ENCODE measurements at regions not wholly inside any gene's neighbourhood (a gene's known extent, or its start where the extent isn't known, plus 50 kb on each side); places are given as distances from the start of the nearest gene placed in this dataset.

DNA sequence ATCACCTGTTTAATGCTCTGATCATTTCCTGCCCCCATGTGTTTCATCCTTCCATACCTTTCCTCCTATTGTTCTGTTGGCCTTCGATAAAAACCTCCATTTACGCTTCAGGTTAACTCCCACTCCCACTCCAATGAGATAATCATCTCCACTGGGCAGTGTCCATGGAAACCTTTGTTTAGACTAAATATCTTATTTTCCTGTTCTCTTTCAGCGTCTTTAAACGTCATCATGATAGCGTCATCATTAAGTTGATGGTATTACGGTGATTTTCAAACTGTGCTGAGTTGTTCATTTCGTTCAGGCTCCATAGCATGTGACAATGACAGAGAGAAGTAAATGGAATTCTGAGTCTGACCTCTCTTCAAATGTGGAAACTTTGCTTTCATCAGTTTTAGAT, 970.5 kb upstream of the SLC35B3 start:
- Histone ChIP-seq H3K27me3 (no peaks in the 10 kb centered on the region), H3K9me3 (no peaks in the 10 kb centered on the region), H3K4me3 (no peak overlapping the region), H3K4me1 (no peaks in the 10 kb centered on the region), H3K27ac (no peak overlapping the region), H3K36me3 (no peaks in the 10 kb centered on the region)
- DNase-seq (no peak), ATAC-seq (no peak)
- 67 to 72% methylated on average over 7 of the region's 7 CpGs for WGBS, 2 donors
- intact Hi-C loops (cut with DNase I) = loop anchor here in 1 of 10 donors (5.0 kb wide), 1 partner anchor 154 kb away; no protein-coding TSS in a partner anchor
- TF ChIP-seq CTCF (IDR thresholded peaks at IDR 0.05) = no peak

GRCh38 chr6:9405369-9405768, 970.0 kb upstream of the SLC35B3 start:
- 87 to 89% methylated on average over 6 of the region's 6 CpGs for WGBS, 2 donors
- intact Hi-C loops (cut with DNase I) = loop anchor here in 1 of 10 donors (5.0 kb wide), 1 partner anchor 153 kb away; no protein-coding TSS in a partner anchor
- Histone ChIP-seq H3K27me3 (no peaks in the 10 kb centered on the region), H3K4me1 (no peaks in the 10 kb centered on the region), H3K9me3 (no peaks in the 10 kb centered on the region), H3K36me3 (no peaks in the 10 kb centered on the region), H3K4me3 (no peak overlapping the region), H3K27ac (no peak overlapping the region)
- no peak for ATAC-seq
- DNase-seq = no peak
- TF ChIP-seq CTCF (IDR thresholded peaks at IDR 0.05) = no peak

DNA sequence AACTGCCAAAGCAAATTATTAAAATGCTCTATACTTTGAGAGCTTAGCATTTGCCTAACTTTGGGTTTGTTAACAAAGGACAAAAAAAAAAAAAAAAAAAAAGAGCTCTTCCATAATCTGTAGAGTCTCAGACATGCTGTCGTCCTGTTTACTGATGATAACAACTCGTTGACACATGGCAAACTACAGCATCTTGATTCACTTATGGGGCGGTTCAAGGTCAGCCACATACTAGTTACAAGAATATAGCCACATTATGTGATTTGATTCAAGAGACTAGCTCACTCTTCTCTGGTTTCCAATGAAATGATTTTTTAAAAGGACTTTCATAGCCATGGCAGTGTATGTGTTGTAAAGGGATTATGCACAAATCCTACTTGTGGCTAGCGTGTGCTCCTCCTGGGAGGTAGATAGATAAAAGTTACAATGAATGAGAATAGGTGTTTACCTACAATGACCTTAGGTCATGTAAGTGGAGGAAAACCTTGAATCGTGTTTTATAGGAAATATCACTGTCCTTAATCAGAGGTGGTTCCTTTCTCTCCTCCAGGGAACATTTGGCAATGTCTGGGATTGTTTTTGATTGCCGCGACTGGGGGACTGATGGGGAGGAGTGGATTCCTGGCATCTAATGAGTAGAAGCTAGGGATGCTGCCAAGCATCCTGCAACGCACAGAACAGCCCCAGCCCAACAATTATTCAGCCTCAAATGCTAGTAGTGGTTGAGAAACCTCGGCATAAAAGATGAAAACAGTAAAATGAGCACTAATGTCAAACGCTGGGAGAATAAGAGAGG, 969.2 kb upstream of the SLC35B3 start:
- no peaks in the 10 kb centered on the region for H3K36me3 ChIP-seq
- DNase-seq (no peak), ATAC-seq (no peak)
- no peaks in the 10 kb centered on the region for H3K4me1 ChIP-seq
- H3K27me3 ChIP-seq = no peaks in the 10 kb centered on the region
- H3K4me3 ChIP-seq = no peak overlapping the region
- no peak overlapping the region for H3K27ac ChIP-seq
- intact Hi-C loops (cut with DNase I) = loop anchor here in 1 of 10 donors (5.0 kb wide), 1 partner anchor 152 kb away; no protein-coding TSS in a partner anchor
- 34 to 45% methylated on average over 10 of the region's 10 CpGs for whole genome bisulfite sequencing, 2 donors
- TF ChIP-seq CTCF (IDR thresholded peaks at IDR 0.05) = no peak
- H3K9me3 ChIP-seq = no peaks in the 10 kb centered on the region

GRCh38 chr6:9403736-9404135, 968.4 kb upstream of the SLC35B3 start:
- H3K9me3 ChIP-seq = no peaks in the 10 kb centered on the region
- H3K36me3 ChIP-seq = no peaks in the 10 kb centered on the region
- intact Hi-C loops (cut with DNase I) = no loop called here
- H3K27me3 ChIP-seq = peaks cover 0 to 7% (median 5%) of the 10 kb centered on the region in 7 donors
- no peak for TF ChIP-seq CTCF (IDR thresholded peaks at IDR 0.05)
- DNase-seq (no peak), ATAC-seq (no peak)
- H3K4me3 ChIP-seq = no peak overlapping the region
- no peak overlapping the region for H3K27ac ChIP-seq
- H3K4me1 ChIP-seq = peaks cover 0 to under 1% (median 0%) of the 10 kb centered on the region in 9 donors
- WGBS, 2 donors = 44 to 56% methylated on average over 2 of the region's 2 CpGs
